ENCODE measurements at regions not wholly inside any gene's neighbourhood (a gene's known extent, or its start where the extent isn't known, plus 50 kb on each side); places are given as distances from the start of the nearest gene placed in this dataset.
"Not testable (repeated sequence)": the region's sequence is repeated elsewhere in the genome, so short reads cannot be mapped to it uniquely, and the experiment has no call there.

DNA sequence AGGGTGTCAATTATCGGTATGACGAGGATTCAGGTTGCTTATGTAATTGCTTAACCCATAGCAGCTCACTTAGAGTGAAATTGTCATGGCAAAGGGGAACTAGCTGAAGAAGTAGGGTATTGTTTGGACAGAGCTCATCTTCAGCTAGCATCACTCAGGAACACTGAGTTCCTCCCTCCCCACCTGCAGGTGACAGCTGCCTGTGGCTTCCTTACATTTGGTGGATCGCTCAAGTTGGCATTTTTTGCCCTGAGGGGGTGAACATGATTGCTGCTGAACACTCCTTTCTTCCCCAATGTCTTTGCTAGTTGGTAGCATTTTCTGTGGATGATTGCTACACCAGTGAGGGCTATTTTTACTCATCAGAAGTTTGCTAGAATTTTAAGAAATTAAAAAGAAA lies 86.7 kb upstream of the THUMPD2 start:
- DNase-seq (ENCODE audit: low read depth) = no peak
- TF ChIP-seq, protein P1, sequence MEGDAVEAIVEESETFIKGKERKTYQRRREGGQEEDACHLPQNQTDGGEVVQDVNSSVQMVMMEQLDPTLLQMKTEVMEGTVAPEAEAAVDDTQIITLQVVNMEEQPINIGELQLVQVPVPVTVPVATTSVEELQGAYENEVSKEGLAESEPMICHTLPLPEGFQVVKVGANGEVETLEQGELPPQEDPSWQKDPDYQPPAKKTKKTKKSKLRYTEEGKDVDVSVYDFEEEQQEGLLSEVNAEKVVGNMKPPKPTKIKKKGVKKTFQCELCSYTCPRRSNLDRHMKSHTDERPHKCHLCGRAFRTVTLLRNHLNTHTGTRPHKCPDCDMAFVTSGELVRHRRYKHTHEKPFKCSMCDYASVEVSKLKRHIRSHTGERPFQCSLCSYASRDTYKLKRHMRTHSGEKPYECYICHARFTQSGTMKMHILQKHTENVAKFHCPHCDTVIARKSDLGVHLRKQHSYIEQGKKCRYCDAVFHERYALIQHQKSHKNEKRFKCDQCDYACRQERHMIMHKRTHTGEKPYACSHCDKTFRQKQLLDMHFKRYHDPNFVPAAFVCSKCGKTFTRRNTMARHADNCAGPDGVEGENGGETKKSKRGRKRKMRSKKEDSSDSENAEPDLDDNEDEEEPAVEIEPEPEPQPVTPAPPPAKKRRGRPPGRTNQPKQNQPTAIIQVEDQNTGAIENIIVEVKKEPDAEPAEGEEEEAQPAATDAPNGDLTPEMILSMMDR (conservative IDR thresholded peaks at IDR 0.05; ENCODE audit: low read depth, low read length) = no peak
- no peak overlapping the region for H3K4me3 ChIP-seq (ENCODE audit: low read length)

DNA sequence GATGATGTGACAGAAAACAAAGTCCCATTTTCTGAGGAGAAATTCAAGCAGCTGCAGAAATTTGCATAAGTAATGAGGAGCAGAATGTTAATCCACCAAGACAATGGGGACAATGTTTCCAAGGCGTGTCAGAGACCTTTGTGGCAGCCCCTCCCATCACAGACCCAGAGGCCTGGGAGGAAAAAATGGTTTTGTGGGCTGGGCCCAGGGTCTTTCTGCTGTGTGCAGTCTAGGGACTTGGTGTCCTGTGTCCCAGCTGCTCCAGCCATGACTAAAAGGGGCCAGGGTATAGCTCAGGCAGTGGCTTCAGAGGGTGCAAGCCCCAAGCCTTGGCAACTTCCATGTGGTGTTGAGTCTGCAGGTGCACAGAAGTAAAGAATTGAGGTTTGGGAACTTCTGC lies 84.6 kb upstream of the THUMPD2 start:
- H3K4me3 ChIP-seq (ENCODE audit: low read length) = not testable (repeated sequence)

DNA sequence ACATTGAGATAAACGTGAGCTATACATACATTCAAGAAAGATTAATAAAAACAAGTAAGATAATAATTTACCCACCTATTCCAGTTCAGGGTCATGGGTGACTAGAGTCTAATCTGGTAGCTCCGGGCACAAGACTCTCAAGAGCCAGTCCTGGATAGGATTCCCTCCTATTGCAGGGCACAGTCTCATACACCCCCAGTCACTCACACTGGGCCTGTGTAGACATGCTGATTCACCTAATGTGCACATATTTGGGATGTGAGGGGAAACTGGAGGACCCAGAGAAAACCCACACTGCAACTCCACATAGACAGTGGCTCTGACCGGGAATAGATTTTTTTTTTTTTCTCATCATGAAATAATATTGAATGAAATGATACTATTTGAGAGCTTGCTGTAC lies 81.5 kb upstream of the THUMPD2 start:
- H3K4me3 ChIP-seq (ENCODE audit: low read length) = no peak overlapping the region
- no peak for DNase-seq (ENCODE audit: low read depth)
- TF ChIP-seq, protein P1 (conservative IDR thresholded peaks at IDR 0.05; ENCODE audit: low read depth, low read length) = no peak

More for the DNA sequence above, 84.6 kb upstream of the THUMPD2 start:
- not testable (repeated sequence) for DNase-seq (ENCODE audit: low read depth)

DNA sequence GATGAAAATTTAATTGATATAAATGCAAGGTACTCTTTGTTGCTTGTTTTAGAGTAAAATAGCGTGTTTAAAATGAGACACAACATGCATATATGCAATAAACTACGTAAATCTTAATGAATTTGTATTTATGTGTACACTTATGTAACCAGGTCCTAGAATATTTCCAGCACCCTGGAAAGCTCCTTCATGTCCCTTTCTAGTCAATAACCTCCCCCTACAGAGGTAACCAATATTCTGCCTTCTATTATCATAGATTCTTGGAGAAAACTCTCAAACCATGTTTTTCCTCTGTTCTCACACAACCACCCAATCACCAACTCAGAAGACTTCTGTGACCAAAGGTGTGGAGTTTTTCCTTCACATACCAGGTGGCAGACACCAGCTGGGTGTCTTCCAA lies 79.6 kb upstream of the THUMPD2 start:
- H3K4me3 ChIP-seq (ENCODE audit: low read length) = no peak overlapping the region
- TF ChIP-seq, protein P1 (conservative IDR thresholded peaks at IDR 0.05; ENCODE audit: low read depth, low read length) = no peak
- DNase-seq (ENCODE audit: low read depth) = no peak

DNA sequence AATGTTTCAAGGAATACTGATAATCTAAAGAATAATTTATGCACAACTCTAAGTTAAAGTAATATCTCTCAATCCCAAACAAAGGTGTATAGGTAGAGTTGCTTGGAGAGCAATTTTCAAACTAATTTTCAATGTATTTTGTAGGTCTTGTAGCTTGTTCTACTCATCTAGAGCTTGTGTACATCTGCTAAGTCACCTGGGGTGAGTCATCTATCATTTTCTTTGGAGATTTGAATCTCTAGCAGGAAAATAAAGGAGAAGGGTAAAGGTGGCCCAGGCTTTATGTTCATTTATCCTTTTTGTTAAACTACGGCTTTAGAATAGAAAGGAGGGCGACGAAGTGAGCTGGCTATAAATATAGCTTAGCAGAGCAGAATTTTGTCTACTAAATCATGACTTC lies 76.8 kb upstream of the THUMPD2 start:
- no peak overlapping the region for H3K4me3 ChIP-seq (ENCODE audit: low read length)
- TF ChIP-seq, protein P1 (conservative IDR thresholded peaks at IDR 0.05; ENCODE audit: low read depth, low read length) = no peak
- no peak for DNase-seq (ENCODE audit: low read depth)

DNA sequence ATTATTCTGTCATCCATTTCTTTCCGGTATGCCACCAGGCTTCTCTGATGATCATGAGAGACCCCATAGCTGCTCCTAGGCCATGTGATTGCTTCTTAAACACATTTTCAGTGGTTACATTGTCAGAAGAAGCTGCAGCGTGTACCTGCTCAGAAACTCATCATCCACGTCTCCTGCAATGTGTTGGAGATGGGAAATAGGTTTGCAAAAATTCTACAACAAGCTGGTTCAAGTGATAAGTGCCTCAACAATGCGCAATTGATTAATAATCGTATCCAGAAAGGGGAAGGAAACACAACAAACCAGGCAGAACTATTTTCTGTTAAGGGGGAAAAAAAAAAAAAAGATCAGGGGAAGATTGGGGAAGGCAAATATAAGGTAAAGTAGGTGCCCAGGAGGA lies 75.7 kb upstream of the THUMPD2 start:
- no peak overlapping the region for H3K4me3 ChIP-seq (ENCODE audit: low read length)
- TF ChIP-seq, protein P1 (conservative IDR thresholded peaks at IDR 0.05; ENCODE audit: low read depth, low read length) = no peak
- no peak for DNase-seq (ENCODE audit: low read depth)

DNA sequence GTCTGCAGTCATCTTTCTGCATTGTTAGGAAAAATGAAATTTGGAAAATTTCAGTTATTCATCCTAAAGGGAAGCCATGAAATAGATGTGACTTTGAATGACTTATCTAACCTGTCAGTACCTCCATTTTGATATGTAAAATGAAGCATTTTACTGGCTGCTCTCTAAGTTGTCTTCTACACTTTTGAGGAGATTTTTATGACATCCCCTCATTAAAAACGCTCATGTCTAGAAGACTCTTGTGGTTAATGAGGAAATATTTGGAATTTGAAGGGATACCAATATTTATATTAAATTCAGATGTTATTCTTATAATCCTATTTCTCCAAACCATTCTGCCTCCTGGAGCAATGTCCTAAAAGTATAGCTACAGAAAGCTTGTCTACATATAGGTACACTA lies 73.8 kb upstream of the THUMPD2 start:
- H3K4me3 ChIP-seq (ENCODE audit: low read length) = no peak overlapping the region
- DNase-seq (ENCODE audit: low read depth) = no peak
- TF ChIP-seq, protein P1 (conservative IDR thresholded peaks at IDR 0.05; ENCODE audit: low read depth, low read length) = no peak

DNA sequence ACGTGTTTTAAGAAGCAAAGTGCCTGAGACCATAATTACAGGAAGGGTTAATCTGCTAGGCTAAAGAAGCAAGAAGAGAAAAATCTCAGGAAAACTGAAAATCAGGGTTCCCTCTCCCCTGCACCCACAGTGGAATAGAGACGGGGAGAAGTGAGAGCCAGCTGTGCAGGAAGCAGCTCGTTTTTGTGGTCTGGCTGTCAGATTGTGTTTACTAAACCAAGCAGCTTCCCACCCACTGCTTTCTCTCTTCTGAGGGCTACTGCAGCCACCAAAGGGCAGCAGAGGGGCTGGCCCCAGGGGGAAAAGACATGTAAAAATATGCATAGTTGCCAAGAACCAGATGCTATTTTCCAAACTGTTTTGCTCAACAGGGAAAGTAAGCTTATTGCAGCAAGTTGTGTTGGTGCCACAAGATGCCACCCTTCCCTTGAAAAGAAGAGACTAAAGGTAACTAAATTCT lies 72.6 kb upstream of the THUMPD2 start:
- TF ChIP-seq, protein P1 (conservative IDR thresholded peaks at IDR 0.05; ENCODE audit: low read depth, low read length) = no peak
- no peak for DNase-seq (ENCODE audit: low read depth)
- H3K4me3 ChIP-seq (ENCODE audit: low read length) = no peak overlapping the region

Data from retinal pigment epithelial cell (primary cell).